ENCODE measurements at regions not wholly inside any gene's neighbourhood (a gene's known extent, or its start where the extent isn't known, plus 50 kb on each side); places are given as distances from the start of the nearest gene placed in this dataset.

- Histone ChIP-seq H3K4me1 (ENCODE audit: control insufficient read depth, insufficient read depth, low read length) (no peaks in the 10 kb centered on the region), H3K27me3 (ENCODE audit: control insufficient read depth, insufficient read depth, low read length) (no peaks in the 10 kb centered on the region), H3K36me3 (ENCODE audit: control insufficient read depth, insufficient read depth, low read length) (no peaks in the 10 kb centered on the region), H3K4me3 (ENCODE audit: low read length) (no peak overlapping the region), H3K9ac (ENCODE audit: low read length) (no peak overlapping the region), H3K27ac (ENCODE audit: low read depth, low read length) (no peak overlapping the region)
These were observed 173.1 kb upstream of the ID4 start for GRCh38 chr6:19664050-19664449.

DNA sequence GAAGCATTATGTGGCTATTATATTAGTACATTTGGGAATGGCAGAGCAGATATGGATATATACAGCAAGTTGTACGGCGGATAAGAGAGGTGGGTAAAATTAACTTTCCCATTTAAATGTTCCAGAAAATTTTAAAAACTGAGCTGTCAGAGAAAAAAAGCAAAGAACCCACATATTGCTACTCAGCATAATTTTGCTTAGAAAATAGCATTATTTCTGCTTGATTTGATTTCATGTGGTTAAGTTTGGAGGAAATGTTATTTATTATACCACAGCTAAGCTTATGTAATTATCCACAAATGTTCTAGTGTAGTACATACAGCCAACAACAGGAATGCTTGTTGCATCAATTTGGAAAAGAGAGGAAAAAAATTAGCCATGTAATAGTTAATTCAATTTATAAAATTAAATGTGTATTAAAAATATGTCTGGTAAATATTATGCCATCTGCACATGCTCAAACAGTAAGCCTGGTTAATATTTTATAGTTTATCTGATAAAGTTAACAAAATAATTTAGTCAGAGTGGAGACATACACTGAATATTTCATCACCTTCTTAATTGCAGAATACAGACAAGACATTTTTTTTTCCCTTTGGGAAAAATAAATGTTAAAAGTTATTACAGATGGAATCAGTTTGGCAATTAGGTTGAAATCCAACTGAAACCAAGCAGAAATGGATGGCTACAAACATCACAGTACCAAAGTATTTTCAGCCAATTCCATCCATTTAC is 172.1 kb upstream of the ID4 start:
- H3K4me1 ChIP-seq (ENCODE audit: control insufficient read depth, insufficient read depth, low read length), result peaks cover 4% of the 10 kb centered on the region
- H3K9ac ChIP-seq (ENCODE audit: low read length), result no peak overlapping the region
- H3K27ac ChIP-seq (ENCODE audit: low read depth, low read length), result no peak overlapping the region
- no peaks in the 10 kb centered on the region for H3K27me3 ChIP-seq (ENCODE audit: control insufficient read depth, insufficient read depth, low read length)
- no peak overlapping the region for H3K4me3 ChIP-seq (ENCODE audit: low read length)
- no peaks in the 10 kb centered on the region for H3K36me3 ChIP-seq (ENCODE audit: control insufficient read depth, insufficient read depth, low read length)

- no peak overlapping the region for H3K4me3 ChIP-seq (ENCODE audit: low read length)
- no peaks in the 10 kb centered on the region for H3K36me3 ChIP-seq (ENCODE audit: control insufficient read depth, insufficient read depth, low read length)
- H3K27ac ChIP-seq (ENCODE audit: low read depth, low read length), result no peak overlapping the region
- H3K27me3 ChIP-seq (ENCODE audit: control insufficient read depth, insufficient read depth, low read length), result no peaks in the 10 kb centered on the region
- H3K9ac ChIP-seq (ENCODE audit: low read length), result no peak overlapping the region
- H3K4me1 ChIP-seq (ENCODE audit: control insufficient read depth, insufficient read depth, low read length), result peaks cover 4% of the 10 kb centered on the region
These were observed 171.6 kb upstream of the ID4 start for GRCh38 chr6:19665613-19665909.

DNA sequence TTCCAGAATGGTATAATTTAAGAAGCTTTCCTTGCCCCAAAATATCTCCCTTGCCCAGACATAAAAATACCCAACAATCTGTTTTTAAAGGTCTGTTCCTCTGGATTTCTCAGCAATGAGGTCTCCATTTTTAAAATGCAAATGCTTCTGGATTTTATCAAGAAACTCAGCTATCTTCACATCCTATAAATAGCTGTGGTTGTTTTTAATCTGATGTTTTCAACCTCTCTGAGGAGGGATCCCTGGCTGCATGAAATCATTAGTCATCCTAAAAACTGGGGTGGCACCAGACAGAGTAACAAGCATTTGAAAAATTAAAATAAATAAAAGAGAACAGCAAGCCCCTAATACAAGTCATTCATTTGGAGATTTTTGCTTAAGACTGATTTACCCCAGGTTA is 168.5 kb upstream of the ID4 start:
- no peak overlapping the region for H3K4me3 ChIP-seq (ENCODE audit: low read length)

GRCh38 chr6:19669206-19669605 is 168.0 kb upstream of the ID4 start:
- H3K27ac ChIP-seq (ENCODE audit: low read depth, low read length), result no peak overlapping the region
- H3K9ac ChIP-seq (ENCODE audit: low read length), result no peak overlapping the region
- H3K36me3 ChIP-seq (ENCODE audit: control insufficient read depth, insufficient read depth, low read length), result no peaks in the 10 kb centered on the region
- H3K27me3 ChIP-seq (ENCODE audit: control insufficient read depth, insufficient read depth, low read length), result no peaks in the 10 kb centered on the region
- H3K4me1 ChIP-seq (ENCODE audit: control insufficient read depth, insufficient read depth, low read length), result peaks cover 4% of the 10 kb centered on the region
- H3K4me3 ChIP-seq (ENCODE audit: low read length), result no peak overlapping the region

More for the DNA sequence above, 168.5 kb upstream of the ID4 start:
- peaks cover 4% of the 10 kb centered on the region for H3K4me1 ChIP-seq (ENCODE audit: control insufficient read depth, insufficient read depth, low read length)
- H3K27ac ChIP-seq (ENCODE audit: low read depth, low read length), result no peak overlapping the region
- H3K36me3 ChIP-seq (ENCODE audit: control insufficient read depth, insufficient read depth, low read length), result no peaks in the 10 kb centered on the region
- H3K27me3 ChIP-seq (ENCODE audit: control insufficient read depth, insufficient read depth, low read length), result no peaks in the 10 kb centered on the region
- no peak overlapping the region for H3K9ac ChIP-seq (ENCODE audit: low read length)

DNA sequence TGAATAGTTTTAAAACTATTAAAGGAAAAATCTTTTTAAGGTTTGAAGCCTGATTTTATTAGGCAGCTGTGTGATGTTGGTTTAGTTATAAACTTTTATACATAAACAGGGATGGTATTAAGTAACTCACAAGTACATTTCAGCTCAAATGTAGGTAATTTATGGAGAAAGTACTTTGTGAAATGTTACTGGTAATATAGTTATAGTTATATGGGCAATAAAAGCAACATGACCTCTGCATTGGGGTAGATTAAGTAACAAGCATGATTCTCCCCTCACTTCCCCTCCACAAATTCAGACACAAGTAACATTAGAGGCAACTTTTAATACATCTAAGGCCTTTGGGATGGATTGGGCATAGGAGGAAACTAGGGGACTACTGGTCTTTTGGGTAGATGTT is 154.3 kb upstream of the ID4 start:
- Histone ChIP-seq H3K36me3 (ENCODE audit: control insufficient read depth, insufficient read depth, low read length) (no peaks in the 10 kb centered on the region), H3K4me3 (ENCODE audit: low read length) (no peak overlapping the region), H3K4me1 (ENCODE audit: control insufficient read depth, insufficient read depth, low read length) (no peaks in the 10 kb centered on the region), H3K9ac (ENCODE audit: low read length) (no peak overlapping the region), H3K27me3 (ENCODE audit: control insufficient read depth, insufficient read depth, low read length) (no peaks in the 10 kb centered on the region), H3K27ac (ENCODE audit: low read depth, low read length) (no peak overlapping the region)

DNA sequence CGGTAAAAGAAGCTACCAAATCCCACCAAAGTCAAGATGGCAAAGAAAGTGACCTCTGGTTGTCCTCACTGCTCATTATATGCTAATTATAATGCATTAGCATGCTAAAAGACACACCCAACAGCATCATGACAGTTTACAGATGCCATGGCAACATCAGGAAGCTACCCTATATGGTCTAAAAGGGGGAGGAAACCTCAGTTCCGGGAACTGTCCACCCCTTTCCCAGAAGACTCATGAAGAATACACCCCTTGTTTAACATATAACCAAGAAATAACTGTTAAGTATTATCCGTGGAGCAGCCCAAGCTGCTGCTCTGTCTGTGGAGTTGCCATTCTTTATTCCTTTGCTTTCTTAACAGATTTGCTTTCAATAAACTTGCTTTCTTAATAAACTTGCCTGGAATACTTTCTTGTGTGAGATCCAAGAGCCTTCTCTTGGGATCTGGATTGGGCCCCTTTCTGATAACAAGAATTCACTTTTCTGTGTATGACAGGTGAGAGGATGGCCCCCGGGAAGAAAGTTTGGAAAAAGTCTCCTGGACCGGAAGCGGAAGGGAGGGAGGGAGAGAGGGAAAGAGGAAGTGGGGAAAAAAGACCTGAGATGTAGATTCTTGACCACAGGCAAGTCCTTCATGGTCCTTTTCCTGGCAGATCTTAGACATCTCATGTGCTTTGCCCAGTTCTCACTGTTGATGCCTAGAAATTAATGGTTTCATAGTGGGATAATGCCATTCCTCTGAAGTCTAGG is 146.7 kb upstream of the ID4 start:
- Histone ChIP-seq H3K27me3 (ENCODE audit: control insufficient read depth, insufficient read depth, low read length) (no peaks in the 10 kb centered on the region), H3K4me1 (ENCODE audit: control insufficient read depth, insufficient read depth, low read length) (no peaks in the 10 kb centered on the region), H3K36me3 (ENCODE audit: control insufficient read depth, insufficient read depth, low read length) (no peaks in the 10 kb centered on the region), H3K27ac (ENCODE audit: low read depth, low read length) (no peak overlapping the region), H3K4me3 (ENCODE audit: low read length) (no peak overlapping the region), H3K9ac (ENCODE audit: low read length) (no peak overlapping the region)

- H3K4me1 ChIP-seq (ENCODE audit: control insufficient read depth, insufficient read depth, low read length), result no peaks in the 10 kb centered on the region
- H3K4me3 ChIP-seq (ENCODE audit: low read length), result peak overlapping the region; percentile 47
- H3K27ac ChIP-seq (ENCODE audit: low read depth, low read length), result no peak overlapping the region
- no peaks in the 10 kb centered on the region for H3K27me3 ChIP-seq (ENCODE audit: control insufficient read depth, insufficient read depth, low read length)
- no peak overlapping the region for H3K9ac ChIP-seq (ENCODE audit: low read length)
- no peaks in the 10 kb centered on the region for H3K36me3 ChIP-seq (ENCODE audit: control insufficient read depth, insufficient read depth, low read length)
These were observed 145.6 kb upstream of the ID4 start for GRCh38 chr6:19691465-19692167.

- H3K36me3 ChIP-seq (ENCODE audit: control insufficient read depth, insufficient read depth, low read length), result no peaks in the 10 kb centered on the region
- H3K9ac ChIP-seq (ENCODE audit: low read length), result no peak overlapping the region
- H3K4me1 ChIP-seq (ENCODE audit: control insufficient read depth, insufficient read depth, low read length), result no peaks in the 10 kb centered on the region
- H3K27ac ChIP-seq (ENCODE audit: low read depth, low read length), result no peak overlapping the region
- no peaks in the 10 kb centered on the region for H3K27me3 ChIP-seq (ENCODE audit: control insufficient read depth, insufficient read depth, low read length)
- no peak overlapping the region for H3K4me3 ChIP-seq (ENCODE audit: low read length)
These were observed 144.5 kb upstream of the ID4 start for GRCh38 chr6:19692506-19693298.

- no peaks in the 10 kb centered on the region for H3K27me3 ChIP-seq (ENCODE audit: control insufficient read depth, insufficient read depth, low read length)
- H3K4me3 ChIP-seq (ENCODE audit: low read length), result no peak overlapping the region
- no peaks in the 10 kb centered on the region for H3K4me1 ChIP-seq (ENCODE audit: control insufficient read depth, insufficient read depth, low read length)
- H3K9ac ChIP-seq (ENCODE audit: low read length), result no peak overlapping the region
- H3K36me3 ChIP-seq (ENCODE audit: control insufficient read depth, insufficient read depth, low read length), result no peaks in the 10 kb centered on the region
- no peak overlapping the region for H3K27ac ChIP-seq (ENCODE audit: low read depth, low read length)
These were observed 142.5 kb upstream of the ID4 start for GRCh38 chr6:19694697-19695096.

GRCh38 chr6:19697744-19698290 is 139.4 kb upstream of the ID4 start:
- no peaks in the 10 kb centered on the region for H3K27me3 ChIP-seq (ENCODE audit: control insufficient read depth, insufficient read depth, low read length)
- H3K4me1 ChIP-seq (ENCODE audit: control insufficient read depth, insufficient read depth, low read length), result no peaks in the 10 kb centered on the region
- H3K36me3 ChIP-seq (ENCODE audit: control insufficient read depth, insufficient read depth, low read length), result no peaks in the 10 kb centered on the region
- no peak overlapping the region for H3K9ac ChIP-seq (ENCODE audit: low read length)
- H3K4me3 ChIP-seq (ENCODE audit: low read length), result no peak overlapping the region
- no peak overlapping the region for H3K27ac ChIP-seq (ENCODE audit: low read depth, low read length)

DNA sequence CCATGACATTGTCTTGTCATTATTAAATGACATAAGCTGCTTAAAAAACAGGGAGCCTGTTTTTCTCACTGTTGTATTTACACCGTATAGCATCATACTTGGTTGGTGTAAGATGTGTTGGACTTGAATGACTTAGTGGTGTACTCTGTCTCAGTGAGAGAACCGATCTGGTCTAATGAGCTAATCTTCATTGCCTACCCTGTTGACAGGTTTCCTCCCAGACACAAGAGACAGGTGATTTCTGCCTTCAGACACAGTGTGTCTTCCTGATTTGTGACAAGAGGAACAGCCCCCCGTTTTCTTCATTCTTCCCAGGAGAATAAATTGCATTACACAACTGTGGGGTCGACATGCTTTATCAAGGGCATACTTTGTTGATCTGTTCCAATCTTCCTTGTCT is 137.2 kb upstream of the ID4 start:
- no peaks in the 10 kb centered on the region for H3K36me3 ChIP-seq (ENCODE audit: control insufficient read depth, insufficient read depth, low read length)
- no peak overlapping the region for H3K9ac ChIP-seq (ENCODE audit: low read length)
- H3K4me1 ChIP-seq (ENCODE audit: control insufficient read depth, insufficient read depth, low read length), result no peaks in the 10 kb centered on the region
- no peak overlapping the region for H3K27ac ChIP-seq (ENCODE audit: low read depth, low read length)
- no peak overlapping the region for H3K4me3 ChIP-seq (ENCODE audit: low read length)
- no peaks in the 10 kb centered on the region for H3K27me3 ChIP-seq (ENCODE audit: control insufficient read depth, insufficient read depth, low read length)
